NK-92 treated with Interleukin-12 subunit alpha and Interleukin-12 subunit beta, amount 100 ng/mL, for 24 hours (cell line): ENCODE measurements at regions not wholly inside any gene's neighbourhood (a gene's known extent, or its start where the extent isn't known, plus 50 kb on each side); places are given as distances from the start of the nearest gene placed in this dataset.

Source experiments
- DNase-seq: peaks from one replicate; lab custom pipeline; 2025; lab: John Stamatoyannopoulos, UW

GRCh38 chr21:20523191-20523590, 475.0 kb upstream of the NCAM2 start:
- no peak for DNase-seq

- no peak for DNase-seq
Observed at GRCh38 chr21:20527731-20528460, 470.3 kb upstream of the NCAM2 start.

- DNase-seq, result no peak
Observed at GRCh38 chr21:20537130-20537529, 461.1 kb upstream of the NCAM2 start.

GRCh38 chr21:20538039-20538658, 460.1 kb upstream of the NCAM2 start:
- DNase-seq, result no peak

GRCh38 chr21:20545454-20545853, 452.8 kb upstream of the NCAM2 start:
- no peak for DNase-seq

GRCh38 chr21:20551939-20552338, 446.3 kb upstream of the NCAM2 start:
- DNase-seq, result no peak

- DNase-seq, result no peak
Observed at GRCh38 chr21:20554785-20555184, 443.4 kb upstream of the NCAM2 start.

- no peak for DNase-seq
Observed at GRCh38 chr21:20570824-20571232, 427.4 kb upstream of the NCAM2 start.

- DNase-seq, result no peak
Observed at GRCh38 chr21:20572582-20572981, 425.6 kb upstream of the NCAM2 start.

- no peak for DNase-seq
Observed at GRCh38 chr21:20581361-20581760, 416.8 kb upstream of the NCAM2 start.

- no peak for DNase-seq
Observed at GRCh38 chr21:20591284-20591683, 406.9 kb upstream of the NCAM2 start.

GRCh38 chr21:20592463-20592862, 405.7 kb upstream of the NCAM2 start:
- DNase-seq, result no peak

GRCh38 chr21:20603236-20603635, 395.0 kb upstream of the NCAM2 start:
- DNase-seq, result no peak

GRCh38 chr21:20611008-20611407, 387.2 kb upstream of the NCAM2 start:
- DNase-seq, result no peak

GRCh38 chr21:20613654-20614053, 384.6 kb upstream of the NCAM2 start:
- no peak for DNase-seq

GRCh38 chr21:20617130-20617529, 381.1 kb upstream of the NCAM2 start:
- DNase-seq, result no peak

- no peak for DNase-seq
Observed at GRCh38 chr21:20618878-20619277, 379.3 kb upstream of the NCAM2 start.

GRCh38 chr21:20627594-20627993, 370.6 kb upstream of the NCAM2 start:
- no peak for DNase-seq

GRCh38 chr21:20631633-20632032, 366.6 kb upstream of the NCAM2 start:
- no peak for DNase-seq

GRCh38 chr21:20639026-20639425, 359.2 kb upstream of the NCAM2 start:
- DNase-seq, result no peak

GRCh38 chr21:20641241-20641640, 357.0 kb upstream of the NCAM2 start:
- no peak for DNase-seq

- no peak for DNase-seq
Observed at GRCh38 chr21:20642681-20643080, 355.5 kb upstream of the NCAM2 start.

GRCh38 chr21:20644552-20644951, 353.7 kb upstream of the NCAM2 start:
- DNase-seq, result no peak

- DNase-seq, result no peak
Observed at GRCh38 chr21:20645344-20645743, 352.9 kb upstream of the NCAM2 start.
